ENCODE measurements at regions not wholly inside any gene's neighbourhood (a gene's known extent, or its start where the extent isn't known, plus 50 kb on each side); places are given as distances from the start of the nearest gene placed in this dataset.

GRCh38 chr6:133740218-133740617 is 148.7 kb upstream of the TCF21 start:
- no peak for DNase-seq (ENCODE audit: low read depth in 1 of 2, low spot score in 1 of 2)
- POLR2A ChIA-PET, result no interaction called here
- Histone ChIP-seq H3K4me3 (no peak overlapping the region), H3K9me3 (no peaks in the 10 kb centered on the region), H3K27ac (peak overlapping the region; percentile 47 to 89), H3K4me1 (peaks cover 68% of the 10 kb centered on the region), H3K4me2 (no peak overlapping the region)
- ATAC-seq, result no peak
- TF ChIP-seq CHD4 (IDR thresholded peaks at IDR 0.05; ENCODE audit: borderline replicate concordance) (no peak), CTCF (IDR thresholded peaks at IDR 0.05) (no peak), MAZ (IDR thresholded peaks at IDR 0.05; ENCODE audit: borderline replicate concordance, low read depth, low read length) (no peak), JUN (IDR thresholded peaks at IDR 0.05) (no peak), MAFK (IDR thresholded peaks at IDR 0.05; ENCODE audit: partially characterized antibody) (no peak), RAD21 (conservative IDR thresholded peaks at IDR 0.05 in 1 of 2, IDR thresholded peaks at IDR 0.05 in 1 of 2) (no peak), POLR2A (IDR thresholded peaks at IDR 0.05; ENCODE audit: low read length) (no peak), USF2 (IDR thresholded peaks at IDR 0.05) (no peak), HOXB5 (CRISPR knock-in tag; IDR thresholded peaks at IDR 0.05) (no peak), TP53 (CRISPR knock-in tag; IDR thresholded peaks at IDR 0.05) (no peak), BHLHE40 (IDR thresholded peaks at IDR 0.05; ENCODE audit: low read depth, low read length) (no peak), ZC3H11A (IDR thresholded peaks at IDR 0.05) (no peak)
- TF ChIP-seq, protein P1, sequence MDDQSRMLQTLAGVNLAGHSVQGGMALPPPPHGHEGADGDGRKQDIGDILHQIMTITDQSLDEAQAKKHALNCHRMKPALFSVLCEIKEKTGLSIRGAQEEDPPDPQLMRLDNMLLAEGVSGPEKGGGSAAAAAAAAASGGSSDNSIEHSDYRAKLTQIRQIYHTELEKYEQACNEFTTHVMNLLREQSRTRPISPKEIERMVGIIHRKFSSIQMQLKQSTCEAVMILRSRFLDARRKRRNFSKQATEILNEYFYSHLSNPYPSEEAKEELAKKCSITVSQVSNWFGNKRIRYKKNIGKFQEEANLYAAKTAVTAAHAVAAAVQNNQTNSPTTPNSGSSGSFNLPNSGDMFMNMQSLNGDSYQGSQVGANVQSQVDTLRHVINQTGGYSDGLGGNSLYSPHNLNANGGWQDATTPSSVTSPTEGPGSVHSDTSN (IDR thresholded peaks at IDR 0.05), result no peak
- FAIRE-seq, result no peak
- CTCF ChIA-PET, result no interaction called here
- 60% methylated on average over 5 of the region's 5 CpGs for WGBS (ENCODE audit: missing lambda C conversion rate)

DNA sequence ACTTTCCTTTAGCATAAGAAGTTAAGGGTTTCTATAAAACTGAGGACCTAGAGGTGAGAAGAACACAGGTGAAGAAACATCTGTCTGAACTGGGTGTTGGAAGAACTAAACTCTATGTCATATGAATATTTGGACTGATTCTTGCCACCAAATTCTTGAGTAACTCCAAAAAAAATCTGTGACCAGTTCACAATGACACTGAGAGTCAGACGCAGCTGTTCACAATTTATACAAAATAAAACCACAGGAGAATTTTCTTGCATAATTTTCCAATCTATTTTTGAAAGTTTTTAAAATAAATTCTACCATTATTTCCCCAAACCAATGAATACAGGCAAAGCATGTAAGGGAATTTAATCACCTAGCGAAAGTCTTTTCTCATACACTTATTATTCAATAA is 148.1 kb upstream of the TCF21 start:
- Histone ChIP-seq H3K4me3 (no peak overlapping the region), H3K4me1 (peaks cover 71% of the 10 kb centered on the region), H3K4me2 (peak overlapping the region; percentile 26), H3K9me3 (no peaks in the 10 kb centered on the region), H3K27ac (peak overlapping the region; percentile 47 to 89)
- FAIRE-seq (no peak), DNase-seq (ENCODE audit: low read depth in 1 of 2, low spot score in 1 of 2) (no peak), ATAC-seq (no peak)
- WGBS (ENCODE audit: missing lambda C conversion rate), result 77% methylated on average over 2 of the region's 2 CpGs
- POLR2A ChIA-PET, result no interaction called here
- TF ChIP-seq SREBF2 (IDR thresholded peaks at IDR 0.05), result no peak
- TF ChIP-seq TP53 (CRISPR knock-in tag; IDR thresholded peaks at IDR 0.05), result no peak
- no peak for TF ChIP-seq HOXA7 (CRISPR knock-in tag; IDR thresholded peaks at IDR 0.05)
- no peak for TF ChIP-seq SMC3 (IDR thresholded peaks at IDR 0.05)
- CTCF ChIA-PET, result interaction anchor here (1.0 kb wide), 1 partner anchor 171 kb away, joined by 3 read pairs; no protein-coding TSS in a partner anchor

DNA sequence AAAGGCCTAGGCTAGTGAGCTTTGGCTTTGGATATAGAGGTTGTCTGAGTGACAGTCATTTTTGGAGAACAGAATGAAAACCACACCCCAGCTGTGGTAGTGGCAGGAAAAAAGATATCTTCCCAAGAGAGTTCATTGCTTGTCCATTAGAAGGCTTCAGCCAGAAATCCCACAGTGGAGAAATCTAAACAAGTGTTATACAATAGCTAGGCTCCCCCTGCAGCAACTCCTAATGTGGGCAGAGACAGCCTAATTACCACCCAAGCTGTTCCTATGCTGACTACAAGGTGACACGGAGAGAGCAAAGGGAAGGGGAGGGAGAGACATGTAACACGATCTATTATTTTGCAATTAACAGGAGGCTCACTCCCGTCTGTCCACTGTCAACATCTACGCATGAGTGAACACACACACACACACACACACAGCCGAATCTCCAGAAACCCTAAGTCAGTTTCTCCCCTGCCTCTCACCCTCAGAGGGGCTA is 147.5 kb upstream of the TCF21 start:
- FAIRE-seq (no peak), DNase-seq (ENCODE audit: low read depth in 1 of 2, low spot score in 1 of 2) (peak; percentile 2 to 80), ATAC-seq (peak; percentile 36 to 58; a peak in 4 of 6 replicates)
- Histone ChIP-seq H3K9me3 (0 out of 3 replicates have a peak, but pooled peaks cover 1% of the 10 kb centered on the region), H3K4me1 (peaks cover 75% of the 10 kb centered on the region), H3K4me3 (no peak overlapping the region), H3K4me2 (peak overlapping the region; percentile 26), H3K27ac (peak overlapping the region; percentile 47 to 89)
- 13% methylated on average over 4 of the region's 5 CpGs for WGBS (ENCODE audit: missing lambda C conversion rate)
- POLR2A ChIA-PET, result no interaction called here
- CTCF ChIA-PET, result interaction anchor here (1.0 to 1.2 kb wide), 2 partner anchors 172 to 182 kb away, joined by 3 read pairs; no protein-coding TSS in a partner anchor
- TF ChIP-seq CTCF (IDR thresholded peaks at IDR 0.05), result no peak
- no peak for TF ChIP-seq RFX5 (IDR thresholded peaks at IDR 0.05)
- TF ChIP-seq ZSCAN20 (CRISPR knock-in tag; IDR thresholded peaks at IDR 0.05), result no peak
- peak; percentile 9 to 68; a peak in 3 of 4 replicates for TF ChIP-seq CEBPB (IDR thresholded peaks at IDR 0.05)
- no peak for TF ChIP-seq CBX2 (IDR thresholded peaks at IDR 0.05; ENCODE audit: borderline replicate concordance, low read depth)
- TF ChIP-seq RAD21 (conservative IDR thresholded peaks at IDR 0.05 in 1 of 2, IDR thresholded peaks at IDR 0.05 in 1 of 2), result peak in 1 of 2 experiments; percentile 22; a peak in 1 of 5 replicates
- no peak for TF ChIP-seq SMC3 (IDR thresholded peaks at IDR 0.05)
- peak in 1 of 2 experiments; percentile 41; a peak in 2 of 5 replicates for TF ChIP-seq EP300 (IDR thresholded peaks at IDR 0.05)
- no peak for TF ChIP-seq POLR2A (IDR thresholded peaks at IDR 0.05; ENCODE audit: low read length)

Measured in A549 (cell line).